SU-DHL-6 (cell line): ENCODE measurements at regions not wholly inside any gene's neighbourhood (a gene's known extent, or its start where the extent isn't known, plus 50 kb on each side); places are given as distances from the start of the nearest gene placed in this dataset.

Experiments
- H2AFZ ChIP-seq: fragments of 200-600 bp; sonication (generic); 2 replicates; pipeline ENCODE4 v1.6.1; 2014; ENCODE audit warnings: low read depth, mild to moderate bottlenecking, moderate library complexity, mixed read lengths, antibody characterized with exemption, low read length; ENCODE audit not compliant: severe bottlenecking
- H3F3A ChIP-seq: fragments of 200-600 bp; shearing (Covaris generic); 2 replicates; pipeline ENCODE4 v1.6.0; 2016; ENCODE audit warnings: antibody characterized with exemption, mild to moderate bottlenecking; ENCODE audit not compliant: insufficient read depth
- H3K27ac ChIP-seq: fragments of 200-600 bp; sonication (generic); 2 replicates; pipeline ENCODE4 v1.5.1; 2016; ENCODE audit warnings: low read depth, mild to moderate bottlenecking, low read length, moderate library complexity, mixed read lengths
- H3K27me3 ChIP-seq: fragments of 200-600 bp; sonication (generic), shearing (Covaris generic); 2 replicates; pipeline ENCODE4 v1.6.0; 2014; ENCODE audit warnings: mild to moderate bottlenecking, low read length
- H3K36me3 ChIP-seq: fragments of 200-600 bp; sonication (generic); 2 replicates; pipeline ENCODE4 v1.6.1; 2014; ENCODE audit warnings: mild to moderate bottlenecking, low read length, mixed read lengths
- H3K4me2 ChIP-seq: fragments of 300-600, 200-600 bp; shearing (Covaris generic), sonication (generic); 2 replicates; pipeline ENCODE4 v1.6.0; 2014; ENCODE audit warnings: low read length, low read depth, mild to moderate bottlenecking; ENCODE audit not compliant: poor library complexity, severe bottlenecking
- H3K4me3 ChIP-seq: fragments of 200-600 bp; sonication (generic); 2 replicates; pipeline ENCODE4 v1.5.1; 2014; ENCODE audit warnings: antibody characterized with exemption, low read length, mild to moderate bottlenecking, mixed read lengths; ENCODE audit not compliant: insufficient read depth, poor library complexity, severe bottlenecking
- H3K79me2 ChIP-seq: fragments of 200-600 bp; sonication (generic); 2 replicates; pipeline ENCODE4 v1.6.1; 2014; ENCODE audit warnings: mild to moderate bottlenecking, low read length, moderate library complexity; ENCODE audit not compliant: insufficient read depth
- H3K9ac ChIP-seq: fragments of 200-600 bp; sonication (generic); 2 replicates; pipeline ENCODE4 v1.7.0; 2014; ENCODE audit warnings: mild to moderate bottlenecking, low read length
- H3K9me2 ChIP-seq: fragments of 200-600 bp; sonication (generic); replicated peaks from 2 replicates; pipeline ENCODE4 v1.6.1; 2014; ENCODE audit warnings: low read length; ENCODE audit not compliant: insufficient read depth
- H3K9me3 ChIP-seq: fragments of 200-600 bp; sonication (generic); 2 replicates; pipeline ENCODE4 v1.6.1; 2014; ENCODE audit warnings: low read length, mixed read lengths; ENCODE audit not compliant: insufficient read depth
- H4K20me1 ChIP-seq: fragments of 200-600 bp; sonication (generic); 2 replicates; pipeline ENCODE4 v1.6.1; 2014; ENCODE audit warnings: low read depth, mild to moderate bottlenecking, antibody characterized with exemption, low read length, moderate library complexity, mixed read lengths
- CTCF ChIP-seq: fragments of 200-600 bp; sonication (generic); IDR thresholded peaks from one replicate; pipeline ENCODE4 v1.5.1; 2017; ENCODE audit warnings: antibody characterized with exemption, mild to moderate bottlenecking, low read length, moderate library complexity; ENCODE audit not compliant: insufficient read depth, poor library complexity, severe bottlenecking
- EZH2phosphoT487 ChIP-seq: fragments of 200-600 bp; sonication (generic), shearing (Covaris generic); conservative IDR thresholded peaks from 2 replicates; pipeline ENCODE4 v1.6.1; 2018; ENCODE audit warnings: mild to moderate bottlenecking, antibody characterized with exemption, low read length, moderate library complexity, mixed read lengths

- H3K9ac ChIP-seq: no peak overlapping the region
- no peaks in the 10 kb centered on the region for H4K20me1 ChIP-seq
- no peaks in the 10 kb centered on the region for H3K9me3 ChIP-seq
- H3F3A ChIP-seq: no peaks in the 10 kb centered on the region
- no peak overlapping the region for H2AFZ ChIP-seq
- H3K4me3 ChIP-seq: no peak overlapping the region
- H3K27ac ChIP-seq: no peak overlapping the region
- no peaks in the 10 kb centered on the region for H3K79me2 ChIP-seq
- no peaks in the 10 kb centered on the region for H3K27me3 ChIP-seq
- TF ChIP-seq EZH2phosphoT487 (no peak), CTCF (no peak)
- no peaks in the 10 kb centered on the region for H3K36me3 ChIP-seq
- H3K9me2 ChIP-seq: no peaks in the 10 kb centered on the region
- H3K4me2 ChIP-seq: no peak overlapping the region
Observed at GRCh38 chr3:43917361-43917760, 226.6 kb downstream of the ABHD5 start.

GRCh38 chr3:43919029-43919428, 228.3 kb downstream of the ABHD5 start:
- H3K9me3 ChIP-seq: no peaks in the 10 kb centered on the region
- H3F3A ChIP-seq: no peaks in the 10 kb centered on the region
- no peaks in the 10 kb centered on the region for H3K79me2 ChIP-seq
- no peaks in the 10 kb centered on the region for H3K9me2 ChIP-seq
- no peak overlapping the region for H3K9ac ChIP-seq
- no peaks in the 10 kb centered on the region for H3K27me3 ChIP-seq
- H2AFZ ChIP-seq: no peak overlapping the region
- H3K27ac ChIP-seq: no peak overlapping the region
- no peaks in the 10 kb centered on the region for H4K20me1 ChIP-seq
- H3K36me3 ChIP-seq: no peaks in the 10 kb centered on the region
- no peak overlapping the region for H3K4me3 ChIP-seq
- TF ChIP-seq EZH2phosphoT487 (no peak), CTCF (no peak)
- no peak overlapping the region for H3K4me2 ChIP-seq

GRCh38 chr3:43921056-43921648, 230.4 kb downstream of the ABHD5 start:
- Histone ChIP-seq H3K9me3 (no peaks in the 10 kb centered on the region), H3K79me2 (no peaks in the 10 kb centered on the region), H3K9ac (no peak overlapping the region), H3K4me2 (no peak overlapping the region), H3F3A (no peaks in the 10 kb centered on the region), H3K27me3 (no peaks in the 10 kb centered on the region), H3K4me3 (no peak overlapping the region), H2AFZ (no peak overlapping the region), H3K27ac (no peak overlapping the region), H3K36me3 (no peaks in the 10 kb centered on the region), H3K9me2 (no peaks in the 10 kb centered on the region), H4K20me1 (no peaks in the 10 kb centered on the region)
- TF ChIP-seq EZH2phosphoT487: no peak
- no peak for TF ChIP-seq CTCF
